Fibroblast of the aortic adventitia (primary cell): ENCODE measurements at regions not wholly inside any gene's neighbourhood (a gene's known extent, or its start where the extent isn't known, plus 50 kb on each side); places are given as distances from the start of the nearest gene placed in this dataset.

ENCODE experiments used
- DNase-seq: peaks from one replicate; pipeline ENCODE4 v3.0.0-alpha.2; 2010; ENCODE audit warnings: low read depth
- H3K4me3 ChIP-seq: 2 replicates; pipeline ENCODE4 v1.5.1; 2011; ENCODE audit warnings: low read depth, mild to moderate bottlenecking, control low read depth, low read length, moderate library complexity
- TF ChIP-seq, protein P1 (sequence below): IDR thresholded peaks from 2 replicates; pipeline ENCODE4 v1.5.1; 2011; ENCODE audit warnings: mild to moderate bottlenecking, low read length, control low read depth, inconsistent platforms; ENCODE audit not compliant: insufficient read depth

DNA sequence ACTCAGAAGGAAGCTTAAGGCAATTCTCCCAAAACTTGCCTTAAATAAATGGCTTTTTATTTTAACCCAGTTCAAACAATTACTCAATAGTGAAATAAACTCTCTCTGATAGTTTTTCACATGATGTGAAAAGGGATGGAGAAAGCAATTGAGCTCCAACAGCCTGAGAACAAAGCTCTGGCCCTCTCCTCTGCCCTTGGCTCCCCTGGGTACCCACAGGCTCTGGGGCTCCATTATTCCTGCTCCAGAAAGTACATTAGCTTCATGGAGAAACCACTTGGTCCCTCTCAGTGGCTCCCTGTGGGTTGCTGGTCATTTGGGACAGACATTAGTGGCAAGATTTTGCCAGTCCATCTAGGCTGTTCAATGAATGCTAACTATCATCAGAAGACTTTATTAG, 242.8 kb downstream of the ATP23 start:
- TF ChIP-seq, protein P1, sequence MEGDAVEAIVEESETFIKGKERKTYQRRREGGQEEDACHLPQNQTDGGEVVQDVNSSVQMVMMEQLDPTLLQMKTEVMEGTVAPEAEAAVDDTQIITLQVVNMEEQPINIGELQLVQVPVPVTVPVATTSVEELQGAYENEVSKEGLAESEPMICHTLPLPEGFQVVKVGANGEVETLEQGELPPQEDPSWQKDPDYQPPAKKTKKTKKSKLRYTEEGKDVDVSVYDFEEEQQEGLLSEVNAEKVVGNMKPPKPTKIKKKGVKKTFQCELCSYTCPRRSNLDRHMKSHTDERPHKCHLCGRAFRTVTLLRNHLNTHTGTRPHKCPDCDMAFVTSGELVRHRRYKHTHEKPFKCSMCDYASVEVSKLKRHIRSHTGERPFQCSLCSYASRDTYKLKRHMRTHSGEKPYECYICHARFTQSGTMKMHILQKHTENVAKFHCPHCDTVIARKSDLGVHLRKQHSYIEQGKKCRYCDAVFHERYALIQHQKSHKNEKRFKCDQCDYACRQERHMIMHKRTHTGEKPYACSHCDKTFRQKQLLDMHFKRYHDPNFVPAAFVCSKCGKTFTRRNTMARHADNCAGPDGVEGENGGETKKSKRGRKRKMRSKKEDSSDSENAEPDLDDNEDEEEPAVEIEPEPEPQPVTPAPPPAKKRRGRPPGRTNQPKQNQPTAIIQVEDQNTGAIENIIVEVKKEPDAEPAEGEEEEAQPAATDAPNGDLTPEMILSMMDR: no peak
- H3K4me3 ChIP-seq: no peak overlapping the region
- no peak for DNase-seq

- H3K4me3 ChIP-seq: no peak overlapping the region
- no peak for DNase-seq
- TF ChIP-seq, protein P1: no peak
Measured at GRCh38 chr12:58186401-58186800, 245.0 kb downstream of the ATP23 start.

- TF ChIP-seq, protein P1: no peak
- DNase-seq: no peak
- no peak overlapping the region for H3K4me3 ChIP-seq
Measured at GRCh38 chr12:58186914-58187313, 245.5 kb downstream of the ATP23 start.

DNA sequence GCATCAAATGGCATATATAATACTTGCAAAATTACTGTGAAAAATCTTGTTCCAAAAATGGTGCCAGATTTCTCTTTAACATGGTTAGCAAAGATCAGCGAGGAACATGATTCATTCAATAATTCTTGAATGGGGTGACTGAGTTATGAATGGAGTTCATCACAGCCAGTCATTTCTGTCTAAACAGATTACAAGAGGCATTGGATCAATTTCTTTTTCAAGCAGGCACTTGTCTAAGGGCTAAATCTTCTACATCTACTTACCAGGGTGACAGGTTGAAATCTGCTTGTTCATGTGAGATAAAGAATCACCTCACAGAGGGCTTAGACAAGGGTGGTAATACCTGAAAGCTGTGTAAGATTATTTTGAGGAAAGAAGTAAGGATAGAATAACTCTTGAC, 247.7 kb downstream of the ATP23 start:
- TF ChIP-seq, protein P1: no peak
- DNase-seq: no peak
- no peak overlapping the region for H3K4me3 ChIP-seq

- no peak for DNase-seq
- H3K4me3 ChIP-seq: no peak overlapping the region
- TF ChIP-seq, protein P1: no peak
Measured at GRCh38 chr12:58189893-58190292, 248.5 kb downstream of the ATP23 start.

DNA sequence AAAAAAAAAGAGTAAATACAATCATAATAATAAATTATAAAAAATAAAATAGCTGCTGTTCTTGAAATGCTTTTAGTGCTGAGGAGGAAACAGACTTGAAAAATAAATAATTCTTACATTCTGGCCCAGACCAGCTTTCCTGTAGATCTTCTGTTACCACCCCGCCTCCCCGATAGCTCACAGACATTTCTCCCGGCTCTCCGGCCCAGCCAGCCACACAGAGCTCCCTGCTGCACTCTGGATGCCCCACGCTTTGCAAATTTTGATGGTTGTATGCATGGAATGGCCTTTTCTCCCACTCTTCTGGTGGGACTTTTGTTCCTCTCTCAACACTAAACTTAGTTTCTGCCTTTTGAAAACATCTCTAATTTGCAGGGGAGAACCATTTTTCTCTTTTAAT, 249.3 kb downstream of the ATP23 start:
- H3K4me3 ChIP-seq: no peak overlapping the region
- TF ChIP-seq, protein P1: no peak
- no peak for DNase-seq

DNA sequence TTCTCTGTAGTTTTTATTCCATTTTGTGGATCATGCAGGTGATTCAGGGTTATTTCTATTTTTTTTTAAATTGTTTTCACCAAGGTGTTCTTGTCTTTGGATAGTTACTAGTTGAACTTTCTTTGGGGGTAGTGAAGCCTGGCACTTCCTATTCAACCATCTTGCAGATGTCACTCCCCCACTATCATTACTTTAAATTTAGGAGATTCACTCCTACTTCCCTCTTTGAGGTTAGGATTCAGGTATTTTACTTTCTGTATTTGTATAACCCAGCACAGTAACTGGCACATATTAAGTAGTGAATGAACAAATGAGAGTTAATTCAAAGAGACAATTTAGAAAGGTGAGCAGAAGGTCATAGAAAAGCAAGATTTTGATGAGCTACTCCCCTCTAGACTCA, 255.6 kb downstream of the ATP23 start:
- no peak overlapping the region for H3K4me3 ChIP-seq
- no peak for DNase-seq
- TF ChIP-seq, protein P1: no peak
